Breast epithelium (tissue), 3 donors: ENCODE measurements at regions not wholly inside any gene's neighbourhood (a gene's known extent, or its start where the extent isn't known, plus 50 kb on each side); places are given as distances from the start of the nearest gene placed in this dataset.

Source experiments
- POLR2A ChIP-seq: fragments of 450-650 bp; IDR thresholded peaks from one replicate; pipeline ENCODE4 v1.6.1; 2016; ENCODE audit warnings: antibody characterized with exemption, mild to moderate bottlenecking, moderate library complexity
- TF ChIP-seq, protein P1 (sequence below), 3 donors: fragments of 450-650 bp; IDR thresholded peaks; one replicate each; pipeline ENCODE4 v1.5.1; 2016 to 2017; ENCODE audit warnings: antibody characterized with exemption in 3 of 3, mild to moderate bottlenecking in 3 of 3, moderate library complexity in 3 of 3

GRCh38 chr16:81151648-81152310, 55.6 kb upstream of the GCSH start:
- TF ChIP-seq, protein P1, sequence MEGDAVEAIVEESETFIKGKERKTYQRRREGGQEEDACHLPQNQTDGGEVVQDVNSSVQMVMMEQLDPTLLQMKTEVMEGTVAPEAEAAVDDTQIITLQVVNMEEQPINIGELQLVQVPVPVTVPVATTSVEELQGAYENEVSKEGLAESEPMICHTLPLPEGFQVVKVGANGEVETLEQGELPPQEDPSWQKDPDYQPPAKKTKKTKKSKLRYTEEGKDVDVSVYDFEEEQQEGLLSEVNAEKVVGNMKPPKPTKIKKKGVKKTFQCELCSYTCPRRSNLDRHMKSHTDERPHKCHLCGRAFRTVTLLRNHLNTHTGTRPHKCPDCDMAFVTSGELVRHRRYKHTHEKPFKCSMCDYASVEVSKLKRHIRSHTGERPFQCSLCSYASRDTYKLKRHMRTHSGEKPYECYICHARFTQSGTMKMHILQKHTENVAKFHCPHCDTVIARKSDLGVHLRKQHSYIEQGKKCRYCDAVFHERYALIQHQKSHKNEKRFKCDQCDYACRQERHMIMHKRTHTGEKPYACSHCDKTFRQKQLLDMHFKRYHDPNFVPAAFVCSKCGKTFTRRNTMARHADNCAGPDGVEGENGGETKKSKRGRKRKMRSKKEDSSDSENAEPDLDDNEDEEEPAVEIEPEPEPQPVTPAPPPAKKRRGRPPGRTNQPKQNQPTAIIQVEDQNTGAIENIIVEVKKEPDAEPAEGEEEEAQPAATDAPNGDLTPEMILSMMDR (IDR thresholded peaks at IDR 0.05), result no peak
- TF ChIP-seq POLR2A, result no peak
